AG09319 (cell line): ENCODE measurements at regions not wholly inside any gene's neighbourhood (a gene's known extent, or its start where the extent isn't known, plus 50 kb on each side); places are given as distances from the start of the nearest gene placed in this dataset.

ENCODE experiments used
- DNase-seq: peaks from one replicate; pipeline ENCODE4 v3.0.0-alpha.2; 2010; ENCODE audit warnings: low read depth; ENCODE audit errors: extremely low read depth
- TF ChIP-seq, protein P1 (sequence below): IDR thresholded peaks from 2 replicates; pipeline ENCODE4 v1.5.1; 2011; ENCODE audit warnings: low read depth, mild to moderate bottlenecking, inconsistent platforms, low read length, moderate library complexity

DNA sequence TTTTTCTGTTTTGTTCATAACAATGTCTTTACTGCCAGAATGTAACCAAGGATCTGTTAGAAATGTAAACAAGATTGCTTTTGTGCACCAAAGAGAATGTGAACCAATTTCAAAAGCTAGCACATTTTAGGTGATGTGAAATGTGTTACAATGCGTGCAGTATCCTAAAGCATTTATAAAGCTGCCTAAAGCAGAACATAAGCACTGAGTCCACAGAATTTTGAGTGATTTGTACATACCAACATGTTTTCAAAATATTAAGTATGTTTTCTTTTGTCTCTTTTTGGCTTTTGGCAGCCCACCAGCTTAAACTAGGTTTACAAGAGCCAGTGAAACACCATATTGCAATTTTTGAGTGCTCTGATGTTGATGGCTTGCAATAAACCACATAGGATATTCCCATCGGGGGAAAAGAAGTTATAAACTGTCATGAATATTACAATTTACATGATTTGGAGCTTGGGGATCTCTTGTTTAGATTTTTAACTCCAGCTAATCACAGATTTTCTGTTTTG, 364.0 kb downstream of the ZIC1 start:
- TF ChIP-seq, protein P1, sequence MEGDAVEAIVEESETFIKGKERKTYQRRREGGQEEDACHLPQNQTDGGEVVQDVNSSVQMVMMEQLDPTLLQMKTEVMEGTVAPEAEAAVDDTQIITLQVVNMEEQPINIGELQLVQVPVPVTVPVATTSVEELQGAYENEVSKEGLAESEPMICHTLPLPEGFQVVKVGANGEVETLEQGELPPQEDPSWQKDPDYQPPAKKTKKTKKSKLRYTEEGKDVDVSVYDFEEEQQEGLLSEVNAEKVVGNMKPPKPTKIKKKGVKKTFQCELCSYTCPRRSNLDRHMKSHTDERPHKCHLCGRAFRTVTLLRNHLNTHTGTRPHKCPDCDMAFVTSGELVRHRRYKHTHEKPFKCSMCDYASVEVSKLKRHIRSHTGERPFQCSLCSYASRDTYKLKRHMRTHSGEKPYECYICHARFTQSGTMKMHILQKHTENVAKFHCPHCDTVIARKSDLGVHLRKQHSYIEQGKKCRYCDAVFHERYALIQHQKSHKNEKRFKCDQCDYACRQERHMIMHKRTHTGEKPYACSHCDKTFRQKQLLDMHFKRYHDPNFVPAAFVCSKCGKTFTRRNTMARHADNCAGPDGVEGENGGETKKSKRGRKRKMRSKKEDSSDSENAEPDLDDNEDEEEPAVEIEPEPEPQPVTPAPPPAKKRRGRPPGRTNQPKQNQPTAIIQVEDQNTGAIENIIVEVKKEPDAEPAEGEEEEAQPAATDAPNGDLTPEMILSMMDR: no peak
- no peak for DNase-seq

DNA sequence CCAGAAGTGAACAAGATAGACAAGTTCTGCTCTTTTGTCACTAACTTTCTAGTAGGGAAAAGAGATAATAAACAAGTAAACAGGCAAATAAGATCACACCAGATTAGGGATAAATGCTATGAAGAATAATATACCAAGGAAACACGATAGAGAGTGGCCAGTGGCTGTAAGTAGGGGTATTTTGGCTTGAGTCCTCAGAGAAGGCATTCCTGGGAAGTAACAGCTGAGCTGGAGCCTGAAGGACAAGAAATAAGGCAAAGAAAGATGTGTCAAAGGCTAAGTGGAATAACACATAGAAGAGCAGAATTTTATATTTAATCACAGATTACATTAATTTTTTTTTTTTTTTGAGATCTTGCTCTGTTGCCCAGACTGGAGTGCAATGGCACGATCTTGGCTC, 366.2 kb downstream of the ZIC1 start:
- TF ChIP-seq, protein P1: no peak
- DNase-seq: no peak

DNA sequence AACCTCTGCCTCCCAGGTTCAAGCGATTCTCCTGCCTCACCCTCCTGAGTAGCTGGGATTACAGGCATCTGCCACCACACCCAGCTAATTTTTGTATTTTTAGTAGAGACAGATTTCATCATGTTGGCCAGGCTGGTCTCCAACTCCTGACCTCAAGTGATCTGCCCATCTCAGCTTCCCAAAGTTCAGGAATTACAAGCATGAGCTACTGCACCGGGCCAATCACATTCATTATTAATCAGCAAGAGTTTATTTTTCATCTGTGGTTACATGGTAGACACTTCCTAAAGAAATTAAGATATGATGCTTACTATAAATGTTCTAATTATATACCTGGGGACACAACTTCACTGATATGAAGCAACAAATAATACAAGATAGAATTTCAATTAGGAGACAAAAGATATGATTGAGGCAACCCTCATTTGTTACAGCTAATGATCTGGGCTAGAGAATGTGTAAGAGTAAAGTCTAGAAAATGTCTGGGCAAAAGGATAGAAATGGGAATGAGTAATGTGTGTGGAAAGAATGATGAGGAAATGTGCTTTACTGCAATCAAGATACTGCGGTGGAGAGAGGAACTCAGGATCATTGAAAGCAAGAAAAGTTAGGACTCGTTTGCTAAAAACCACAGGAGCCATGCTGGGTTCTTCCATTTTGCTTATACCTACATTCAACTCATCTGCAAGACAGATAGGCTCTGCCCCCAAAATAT, 366.8 kb downstream of the ZIC1 start:
- TF ChIP-seq, protein P1: no peak

DNA sequence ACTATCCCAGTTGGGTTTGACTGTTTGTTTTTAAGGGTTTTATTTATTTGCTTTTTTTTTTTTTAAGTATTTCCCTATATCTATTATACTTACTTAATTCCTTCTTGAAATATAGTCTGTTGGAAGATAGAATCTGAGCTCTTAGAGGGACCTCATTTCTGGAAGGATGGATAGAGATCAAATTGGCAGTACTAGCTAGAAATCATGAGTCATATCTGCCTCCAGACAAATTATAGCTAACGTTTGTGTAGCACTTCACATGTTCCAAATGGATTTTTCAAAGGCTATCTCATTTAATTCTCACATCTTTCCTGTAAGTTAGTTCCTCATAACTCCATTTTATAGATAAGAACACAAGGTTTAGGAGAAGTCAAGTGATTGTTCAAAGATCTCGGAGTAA, 384.7 kb downstream of the ZIC1 start:
- DNase-seq: no peak
- TF ChIP-seq, protein P1: no peak

More for the DNA sequence above, 366.8 kb downstream of the ZIC1 start:
- peak; percentile 8 for DNase-seq

DNA sequence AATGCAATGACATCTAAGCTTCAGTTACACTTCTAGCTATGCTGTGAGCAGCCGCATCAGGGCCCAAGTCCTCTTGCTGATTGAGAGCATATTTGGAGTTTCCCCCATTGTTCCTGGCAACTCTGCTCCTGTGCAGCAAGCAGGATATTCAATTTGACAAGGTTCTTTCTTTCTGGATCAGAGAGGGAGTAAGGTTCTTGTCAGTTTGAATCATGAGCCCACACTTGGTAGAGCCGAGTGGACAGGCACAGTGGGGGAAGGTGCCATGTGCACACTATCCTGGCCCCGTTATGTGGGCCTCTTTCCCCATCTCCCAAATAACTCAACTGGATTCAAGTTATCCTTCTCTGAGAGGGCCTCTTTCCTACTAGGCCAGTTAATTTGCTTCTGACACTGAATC, 385.4 kb downstream of the ZIC1 start:
- TF ChIP-seq, protein P1: no peak
- no peak for DNase-seq

DNA sequence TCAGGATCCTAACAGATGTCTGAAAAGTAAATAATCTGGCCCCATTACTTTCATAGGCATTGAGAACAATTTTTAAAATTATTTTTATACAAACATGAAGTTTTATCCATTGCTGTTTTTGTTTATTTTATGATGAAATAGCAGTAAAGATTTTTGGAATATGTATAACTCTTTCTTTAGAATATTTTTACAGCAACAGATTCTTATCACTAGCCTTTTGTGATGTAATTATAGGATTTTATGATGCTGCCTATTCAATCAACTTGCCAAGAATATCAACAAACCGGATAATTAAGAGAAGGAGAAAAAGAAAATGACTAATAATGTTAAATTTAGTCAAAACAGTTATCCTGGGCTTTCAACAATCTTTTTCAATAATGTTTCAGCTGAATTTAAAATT, 386.3 kb downstream of the ZIC1 start:
- TF ChIP-seq, protein P1: no peak

DNA sequence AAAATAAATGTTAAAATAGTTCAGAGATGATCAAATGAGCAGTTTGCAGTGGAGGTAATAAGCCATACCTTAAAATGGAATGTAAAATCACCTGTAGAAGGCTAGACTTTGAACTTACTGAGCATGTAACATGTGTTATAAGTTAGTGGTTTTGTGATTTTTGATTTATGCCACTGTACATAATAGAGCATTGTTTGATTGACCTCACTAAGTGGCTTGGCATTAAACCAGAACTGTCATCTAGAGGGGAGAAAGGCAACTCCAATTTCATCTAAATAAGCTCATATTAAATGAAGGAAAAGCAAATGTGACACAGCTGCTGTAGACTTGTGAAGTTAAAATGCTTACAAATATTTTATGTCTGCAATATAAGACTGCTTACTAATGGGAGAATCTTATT, 387.9 kb downstream of the ZIC1 start:
- TF ChIP-seq, protein P1: no peak
- DNase-seq: no peak

More for the DNA sequence above, 386.3 kb downstream of the ZIC1 start:
- DNase-seq: no peak
